ENCODE measurements at regions not wholly inside any gene's neighbourhood (a gene's known extent, or its start where the extent isn't known, plus 50 kb on each side); places are given as distances from the start of the nearest gene placed in this dataset.
"Not testable (repeated sequence)": the region's sequence is repeated elsewhere in the genome, so short reads cannot be mapped to it uniquely, and the experiment has no call there.

DNA sequence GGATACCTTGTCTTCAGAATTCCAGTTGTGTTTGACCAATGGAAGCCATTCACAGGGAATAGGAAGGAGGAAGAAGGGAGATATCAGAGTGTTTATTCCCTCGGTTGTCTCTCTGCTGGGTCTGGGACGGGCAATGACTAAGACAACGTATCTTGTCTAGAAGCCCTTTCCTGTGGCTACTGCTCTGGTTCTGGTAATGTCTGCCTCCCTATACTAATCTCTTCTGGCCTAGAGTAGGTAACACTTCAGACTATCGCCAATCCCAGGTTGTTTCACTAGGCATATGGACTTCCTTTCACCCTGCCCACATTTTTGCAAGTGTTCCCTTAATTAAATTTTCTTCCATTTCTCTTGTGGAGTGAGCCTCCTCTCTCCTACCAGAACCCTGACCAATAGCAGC is 687.7 kb upstream of the TBX3 start:
- no peak for ATAC-seq
- no peak for TF ChIP-seq RARB (CRISPR knock-in tag; IDR thresholded peaks at IDR 0.05)
- TF ChIP-seq CREB5 (CRISPR knock-in tag; IDR thresholded peaks at IDR 0.05; ENCODE audit: low read depth): no peak
- TF ChIP-seq TOX (CRISPR knock-in tag; IDR thresholded peaks at IDR 0.05; ENCODE audit: borderline replicate concordance): no peak
- TF ChIP-seq ZFP30 (CRISPR knock-in tag; IDR thresholded peaks at IDR 0.05): no peak
- TF ChIP-seq OSR1 (CRISPR knock-in tag; IDR thresholded peaks at IDR 0.05): no peak

DNA sequence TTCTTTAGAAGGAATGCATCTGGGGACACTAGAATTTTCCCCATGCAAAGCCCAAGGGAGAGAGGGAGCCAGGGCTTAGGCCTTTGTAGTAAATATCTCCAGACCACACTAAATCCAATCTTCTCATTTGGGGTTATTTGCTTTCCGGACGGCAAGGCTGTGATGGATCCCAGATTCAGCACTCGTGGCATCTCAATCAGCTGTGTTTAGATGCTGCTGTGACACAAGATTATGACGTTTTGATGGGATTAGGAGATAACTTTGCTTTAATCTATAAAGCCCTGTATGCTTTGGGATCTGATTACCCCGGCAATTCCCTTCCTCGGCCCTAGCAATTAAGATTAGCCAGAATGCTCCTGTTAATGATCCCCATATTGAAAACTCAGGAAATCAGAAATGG is 686.7 kb upstream of the TBX3 start:
- TF ChIP-seq PPARA (CRISPR knock-in tag; IDR thresholded peaks at IDR 0.05; ENCODE audit: borderline replicate concordance): no peak
- TF ChIP-seq, protein P1, sequence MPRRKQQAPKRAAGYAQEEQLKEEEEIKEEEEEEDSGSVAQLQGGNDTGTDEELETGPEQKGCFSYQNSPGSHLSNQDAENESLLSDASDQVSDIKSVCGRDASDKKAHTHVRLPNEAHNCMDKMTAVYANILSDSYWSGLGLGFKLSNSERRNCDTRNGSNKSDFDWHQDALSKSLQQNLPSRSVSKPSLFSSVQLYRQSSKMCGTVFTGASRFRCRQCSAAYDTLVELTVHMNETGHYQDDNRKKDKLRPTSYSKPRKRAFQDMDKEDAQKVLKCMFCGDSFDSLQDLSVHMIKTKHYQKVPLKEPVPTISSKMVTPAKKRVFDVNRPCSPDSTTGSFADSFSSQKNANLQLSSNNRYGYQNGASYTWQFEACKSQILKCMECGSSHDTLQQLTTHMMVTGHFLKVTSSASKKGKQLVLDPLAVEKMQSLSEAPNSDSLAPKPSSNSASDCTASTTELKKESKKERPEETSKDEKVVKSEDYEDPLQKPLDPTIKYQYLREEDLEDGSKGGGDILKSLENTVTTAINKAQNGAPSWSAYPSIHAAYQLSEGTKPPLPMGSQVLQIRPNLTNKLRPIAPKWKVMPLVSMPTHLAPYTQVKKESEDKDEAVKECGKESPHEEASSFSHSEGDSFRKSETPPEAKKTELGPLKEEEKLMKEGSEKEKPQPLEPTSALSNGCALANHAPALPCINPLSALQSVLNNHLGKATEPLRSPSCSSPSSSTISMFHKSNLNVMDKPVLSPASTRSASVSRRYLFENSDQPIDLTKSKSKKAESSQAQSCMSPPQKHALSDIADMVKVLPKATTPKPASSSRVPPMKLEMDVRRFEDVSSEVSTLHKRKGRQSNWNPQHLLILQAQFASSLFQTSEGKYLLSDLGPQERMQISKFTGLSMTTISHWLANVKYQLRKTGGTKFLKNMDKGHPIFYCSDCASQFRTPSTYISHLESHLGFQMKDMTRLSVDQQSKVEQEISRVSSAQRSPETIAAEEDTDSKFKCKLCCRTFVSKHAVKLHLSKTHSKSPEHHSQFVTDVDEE (CRISPR knock-in tag; IDR thresholded peaks at IDR 0.05): peak; percentile 61; the same call in 1 of the 2 replicates
- no peak for TF ChIP-seq ZNF565 (CRISPR knock-in tag; conservative IDR thresholded peaks at IDR 0.05; ENCODE audit: low read depth)
- TF ChIP-seq POU6F1 (CRISPR knock-in tag; IDR thresholded peaks at IDR 0.05; ENCODE audit: borderline replicate concordance, low read depth): no peak
- TF ChIP-seq ARNTL (CRISPR knock-in tag; IDR thresholded peaks at IDR 0.05; ENCODE audit: borderline replicate concordance, low read depth): no peak
- TF ChIP-seq TCF4 (CRISPR knock-in tag; IDR thresholded peaks at IDR 0.05; ENCODE audit: borderline replicate concordance): peak; percentile 69; the same call in 1 of the 2 replicates

GRCh38 chr12:115370207-115370606 is 686.2 kb upstream of the TBX3 start:
- no peak for ATAC-seq
- TF ChIP-seq OSR1 (CRISPR knock-in tag; IDR thresholded peaks at IDR 0.05): no peak
- no peak for TF ChIP-seq PATZ1 (CRISPR knock-in tag; IDR thresholded peaks at IDR 0.05; ENCODE audit: borderline replicate concordance)
- TF ChIP-seq ZFP3 (CRISPR knock-in tag; IDR thresholded peaks at IDR 0.05): no peak
- no peak for TF ChIP-seq ZNF565 (CRISPR knock-in tag; conservative IDR thresholded peaks at IDR 0.05; ENCODE audit: low read depth)
- TF ChIP-seq BACH2 (CRISPR knock-in tag; IDR thresholded peaks at IDR 0.05; ENCODE audit: borderline replicate concordance): no peak
- TF ChIP-seq TCF4 (CRISPR knock-in tag; IDR thresholded peaks at IDR 0.05; ENCODE audit: borderline replicate concordance): no peak
- TF ChIP-seq ISL1 (CRISPR knock-in tag; IDR thresholded peaks at IDR 0.05): no peak
- TF ChIP-seq GLIS3 (CRISPR knock-in tag; IDR thresholded peaks at IDR 0.05): no peak
- no peak for TF ChIP-seq ZFP30 (CRISPR knock-in tag; IDR thresholded peaks at IDR 0.05)
- TF ChIP-seq ZNF70 (CRISPR knock-in tag; IDR thresholded peaks at IDR 0.05): no peak
- TF ChIP-seq ZC3H10 (CRISPR knock-in tag; IDR thresholded peaks at IDR 0.05): no peak
- TF ChIP-seq TOX (CRISPR knock-in tag; IDR thresholded peaks at IDR 0.05; ENCODE audit: borderline replicate concordance): no peak
- no peak for TF ChIP-seq ESRRG (CRISPR knock-in tag; IDR thresholded peaks at IDR 0.05)
- no peak for TF ChIP-seq ZNF8 (CRISPR knock-in tag; IDR thresholded peaks at IDR 0.05)
- TF ChIP-seq, protein P2, sequence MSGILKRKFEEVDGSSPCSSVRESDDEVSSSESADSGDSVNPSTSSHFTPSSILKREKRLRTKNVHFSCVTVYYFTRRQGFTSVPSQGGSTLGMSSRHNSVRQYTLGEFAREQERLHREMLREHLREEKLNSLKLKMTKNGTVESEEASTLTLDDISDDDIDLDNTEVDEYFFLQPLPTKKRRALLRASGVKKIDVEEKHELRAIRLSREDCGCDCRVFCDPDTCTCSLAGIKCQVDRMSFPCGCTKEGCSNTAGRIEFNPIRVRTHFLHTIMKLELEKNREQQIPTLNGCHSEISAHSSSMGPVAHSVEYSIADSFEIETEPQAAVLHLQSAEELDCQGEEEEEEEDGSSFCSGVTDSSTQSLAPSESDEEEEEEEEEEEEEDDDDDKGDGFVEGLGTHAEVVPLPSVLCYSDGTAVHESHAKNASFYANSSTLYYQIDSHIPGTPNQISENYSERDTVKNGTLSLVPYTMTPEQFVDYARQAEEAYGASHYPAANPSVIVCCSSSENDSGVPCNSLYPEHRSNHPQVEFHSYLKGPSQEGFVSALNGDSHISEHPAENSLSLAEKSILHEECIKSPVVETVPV (CRISPR knock-in tag; IDR thresholded peaks at IDR 0.05): no peak
- TF ChIP-seq ARNTL (CRISPR knock-in tag; IDR thresholded peaks at IDR 0.05; ENCODE audit: borderline replicate concordance, low read depth): no peak
- no peak for TF ChIP-seq SNAI2 (CRISPR knock-in tag; IDR thresholded peaks at IDR 0.05)
- TF ChIP-seq, protein P1 (CRISPR knock-in tag; IDR thresholded peaks at IDR 0.05): no peak

More for the DNA sequence above, 686.7 kb upstream of the TBX3 start:
- ATAC-seq: no peak

DNA sequence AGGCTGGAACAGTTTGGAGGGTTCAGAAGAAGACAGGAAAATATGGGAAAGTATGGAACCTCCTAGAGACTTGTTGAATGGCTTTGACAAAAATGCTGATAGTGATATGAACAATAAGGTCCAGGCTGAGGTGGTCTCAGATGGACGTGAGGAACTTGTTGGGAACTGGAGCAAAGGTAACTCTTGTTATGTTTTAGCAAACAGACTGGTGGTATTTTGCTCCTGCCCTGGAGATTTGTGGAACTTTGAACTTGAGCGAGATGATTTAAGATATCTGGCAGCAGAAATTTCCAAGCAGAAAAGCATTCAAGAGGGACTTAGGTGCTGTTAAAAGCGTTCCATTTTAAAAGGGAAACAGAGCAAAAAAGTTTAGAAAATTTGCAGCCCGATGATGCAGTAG is 682.3 kb upstream of the TBX3 start:
- ATAC-seq: not testable (repeated sequence)

DNA sequence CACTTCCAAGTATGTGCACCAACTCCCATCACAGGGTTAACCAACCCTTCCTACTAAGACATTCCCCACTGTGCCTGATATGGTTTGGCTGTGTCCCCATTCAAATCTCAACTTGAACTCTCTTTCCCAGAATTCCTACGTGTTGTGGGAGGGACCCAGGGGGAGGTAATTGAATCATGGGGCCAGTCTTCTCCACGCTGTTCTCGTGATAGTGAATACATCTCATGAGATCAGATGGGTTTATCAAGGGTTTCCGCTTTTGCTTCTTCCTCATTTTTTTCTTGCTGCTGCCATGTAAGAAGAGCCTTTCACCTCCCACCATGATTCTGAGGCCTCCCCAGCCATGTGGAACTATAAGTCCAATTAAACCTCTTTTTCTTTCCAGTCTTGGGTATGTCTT is 681.8 kb upstream of the TBX3 start:
- not testable (repeated sequence) for ATAC-seq
